GM12892 (cell line): ENCODE measurements at regions not wholly inside any gene's neighbourhood (a gene's known extent, or its start where the extent isn't known, plus 50 kb on each side); places are given as distances from the start of the nearest gene placed in this dataset.

Experiments used
- POLR2A ChIP-seq: IDR thresholded peaks from 2 replicates; pipeline ENCODE4 v1.6.1; 2011; ENCODE audit warnings: low read depth, low read length, control low read depth
- POLR2AphosphoS5 ChIP-seq: IDR thresholded peaks from 2 replicates; pipeline ENCODE4 v1.6.1; 2011; ENCODE audit warnings: low read depth, low read length, control low read depth
- TAF1 ChIP-seq: IDR thresholded peaks from 2 replicates; pipeline ENCODE4 v1.6.1; 2011; ENCODE audit warnings: low read depth, mild to moderate bottlenecking, control low read depth, low read length, borderline replicate concordance

- TF ChIP-seq POLR2A (no peak), POLR2AphosphoS5 (no peak), TAF1 (no peak)
These were observed 102.7 kb upstream of the SPRY4 start for GRCh38 chr5:142427529-142427928.
